ENCODE measurements at regions not wholly inside any gene's neighbourhood (a gene's known extent, or its start where the extent isn't known, plus 50 kb on each side); places are given as distances from the start of the nearest gene placed in this dataset.
"Not testable (repeated sequence)": the region's sequence is repeated elsewhere in the genome, so short reads cannot be mapped to it uniquely, and the experiment has no call there.

DNA sequence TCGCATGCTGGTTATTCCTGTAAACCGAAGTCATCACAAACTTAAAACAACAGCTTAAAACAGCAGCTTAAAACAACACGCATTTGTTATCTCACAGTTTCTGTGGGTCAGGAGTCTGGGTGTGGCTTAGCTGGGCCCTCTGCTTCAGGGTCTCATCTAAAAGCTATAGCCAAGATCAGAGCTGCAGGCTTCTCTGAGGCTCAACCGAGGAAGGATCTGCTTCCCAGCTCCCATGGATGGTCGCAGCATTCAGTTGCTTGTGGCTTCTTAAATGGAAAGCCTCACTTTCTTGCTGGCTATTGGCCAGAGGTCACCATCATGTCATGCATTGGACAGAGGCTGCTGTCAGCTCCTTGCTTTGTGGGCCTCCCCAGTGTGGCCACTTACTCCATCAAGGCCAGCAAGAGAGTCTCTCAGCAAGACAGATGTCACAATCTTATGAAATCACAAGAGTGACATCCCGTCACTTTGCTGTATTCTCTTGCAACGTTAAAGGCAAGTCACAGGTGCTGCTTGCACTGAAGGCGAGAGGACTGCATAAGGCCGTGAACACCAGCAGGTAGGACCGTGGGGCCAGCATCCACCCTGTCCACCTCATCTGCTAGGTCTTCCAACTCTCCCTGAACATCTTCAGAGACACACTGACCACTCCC, 117.9 kb upstream of the TNRC6C start:
- DNase-seq: peak; percentile 4
- H3K4me3 ChIP-seq: no peak overlapping the region
- peaks cover 0 to 25% (median 19%) of the 10 kb centered on the region in 4 donors for H3K4me1 ChIP-seq
- in situ Hi-C loops (cut with MboI; ENCODE audit: low pct_ligation_motif_present in 1 of 4, low pct_unique_long_range_greater_than_20kb in 1 of 4, low sequenced_read_pairs in 3 of 4): no loop called here
- no peaks in the 10 kb centered on the region for H3K9me3 ChIP-seq
- intact Hi-C loops (cut with DNase I; ENCODE audit: low total_unique reads): no loop called here
- WGBS, 2 donors (ENCODE audit: low coverage in 1 of 2): 79% methylated on average over 10 of the region's 10 CpGs; no CpG with 5 or more reads in 1 of the 2 donors
- TF ChIP-seq, protein P1, sequence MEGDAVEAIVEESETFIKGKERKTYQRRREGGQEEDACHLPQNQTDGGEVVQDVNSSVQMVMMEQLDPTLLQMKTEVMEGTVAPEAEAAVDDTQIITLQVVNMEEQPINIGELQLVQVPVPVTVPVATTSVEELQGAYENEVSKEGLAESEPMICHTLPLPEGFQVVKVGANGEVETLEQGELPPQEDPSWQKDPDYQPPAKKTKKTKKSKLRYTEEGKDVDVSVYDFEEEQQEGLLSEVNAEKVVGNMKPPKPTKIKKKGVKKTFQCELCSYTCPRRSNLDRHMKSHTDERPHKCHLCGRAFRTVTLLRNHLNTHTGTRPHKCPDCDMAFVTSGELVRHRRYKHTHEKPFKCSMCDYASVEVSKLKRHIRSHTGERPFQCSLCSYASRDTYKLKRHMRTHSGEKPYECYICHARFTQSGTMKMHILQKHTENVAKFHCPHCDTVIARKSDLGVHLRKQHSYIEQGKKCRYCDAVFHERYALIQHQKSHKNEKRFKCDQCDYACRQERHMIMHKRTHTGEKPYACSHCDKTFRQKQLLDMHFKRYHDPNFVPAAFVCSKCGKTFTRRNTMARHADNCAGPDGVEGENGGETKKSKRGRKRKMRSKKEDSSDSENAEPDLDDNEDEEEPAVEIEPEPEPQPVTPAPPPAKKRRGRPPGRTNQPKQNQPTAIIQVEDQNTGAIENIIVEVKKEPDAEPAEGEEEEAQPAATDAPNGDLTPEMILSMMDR (IDR thresholded peaks at IDR 0.05): no peak
- TF ChIP-seq EP300 (IDR thresholded peaks at IDR 0.05; ENCODE audit: low read depth) (no peak), POLR2AphosphoS5 (IDR thresholded peaks at IDR 0.05) (no peak), POLR2A (IDR thresholded peaks at IDR 0.05) (no peak)
- H3K36me3 ChIP-seq: no peaks in the 10 kb centered on the region
- H3K27ac ChIP-seq: peak overlapping the region in 2 of 4 donors; percentile 55 to 63
- no peaks in the 10 kb centered on the region for H3K27me3 ChIP-seq

DNA sequence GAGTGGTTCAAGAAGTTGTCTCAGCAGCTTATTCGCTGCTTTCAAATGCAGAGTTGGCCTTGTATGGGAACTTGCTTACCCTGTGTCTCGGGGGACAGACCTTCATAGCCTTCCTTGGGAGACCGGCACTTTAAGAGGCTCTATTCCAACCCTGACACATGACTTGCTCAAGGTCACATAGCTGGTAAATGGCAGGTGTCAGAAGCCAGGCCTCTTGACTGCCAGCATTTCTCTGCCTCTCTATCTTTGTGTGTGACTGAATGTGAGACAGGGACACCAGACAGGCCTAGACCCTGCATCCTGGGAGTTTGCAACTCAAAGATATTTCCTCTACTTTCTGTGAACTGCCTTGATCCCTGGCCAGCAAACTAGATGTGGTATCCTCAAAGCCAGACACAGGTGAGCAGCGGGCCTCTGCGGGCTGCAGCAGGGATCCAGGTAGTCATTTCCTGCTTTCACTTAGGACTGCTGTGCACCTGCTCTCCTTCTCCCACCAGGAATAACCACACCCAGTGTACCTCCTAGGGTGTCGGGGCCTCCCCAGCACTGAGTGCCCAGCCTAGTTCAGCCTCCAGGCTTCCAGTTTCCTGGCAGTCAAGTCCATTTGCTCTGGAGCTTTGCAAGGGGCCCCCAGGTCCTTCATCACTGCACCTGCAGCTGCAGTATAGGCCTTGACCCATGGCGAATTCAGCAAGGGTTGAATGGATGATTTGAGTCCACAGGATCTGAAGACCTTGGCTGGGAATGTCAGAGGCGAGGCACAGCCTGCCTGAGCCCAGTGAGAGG, 116.6 kb upstream of the TNRC6C start:
- in situ Hi-C loops (cut with MboI; ENCODE audit: low pct_ligation_motif_present in 1 of 4, low pct_unique_long_range_greater_than_20kb in 1 of 4, low sequenced_read_pairs in 3 of 4): no loop called here
- intact Hi-C loops (cut with DNase I; ENCODE audit: low total_unique reads): no loop called here
- peak overlapping the region in 2 of 4 donors; percentile 23 to 60 for H3K27ac ChIP-seq
- H3K4me3 ChIP-seq: no peak overlapping the region
- H3K36me3 ChIP-seq: no peaks in the 10 kb centered on the region
- H3K4me1 ChIP-seq: peaks cover 0 to 25% (median 19%) of the 10 kb centered on the region in 4 donors
- peak; percentile 29 for DNase-seq
- no peaks in the 10 kb centered on the region for H3K27me3 ChIP-seq
- TF ChIP-seq EP300 (IDR thresholded peaks at IDR 0.05; ENCODE audit: low read depth) (no peak), POLR2A (IDR thresholded peaks at IDR 0.05) (no peak)
- 77 to 100% methylated on average over 1 to 8 of the region's 8 CpGs for WGBS, 2 donors (ENCODE audit: low coverage in 1 of 2)
- no peaks in the 10 kb centered on the region for H3K9me3 ChIP-seq

DNA sequence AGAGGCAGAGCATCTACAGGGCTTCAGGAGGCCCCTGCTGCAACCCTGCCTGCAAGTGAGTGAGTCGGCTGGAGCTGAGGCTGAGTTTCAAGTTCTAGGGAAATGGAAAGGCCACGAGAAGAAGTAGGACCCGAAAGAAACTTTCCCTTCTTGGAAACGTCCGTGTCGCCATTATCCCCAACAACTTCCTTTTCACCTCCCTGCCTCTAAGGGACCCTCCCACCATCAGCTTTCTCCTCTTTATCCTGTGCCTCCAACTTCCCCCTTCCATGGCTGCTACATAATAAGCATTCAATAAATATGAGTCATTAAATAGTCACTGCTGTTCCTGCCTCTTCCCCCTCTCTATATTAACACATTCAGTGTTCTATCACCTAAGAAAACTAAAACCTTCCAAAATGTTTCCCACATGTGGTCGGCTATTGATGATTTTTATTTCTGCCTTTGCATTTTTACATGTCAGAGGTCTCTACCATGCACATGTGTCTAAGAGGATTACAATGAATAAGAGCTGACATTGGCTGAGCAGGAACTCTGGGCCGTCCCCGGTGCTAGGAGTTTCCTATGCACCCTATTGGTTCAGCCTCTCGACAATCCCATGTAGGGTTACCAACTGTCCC, 115.9 kb upstream of the TNRC6C start:
- WGBS, 2 donors (ENCODE audit: low coverage in 1 of 2): 40 to 59% methylated on average over 1 to 10 of the region's 10 CpGs
- DNase-seq: no peak
- intact Hi-C loops (cut with DNase I; ENCODE audit: low total_unique reads): no loop called here
- Histone ChIP-seq H3K27me3 (no peaks in the 10 kb centered on the region), H3K4me3 (no peak overlapping the region), H3K36me3 (no peaks in the 10 kb centered on the region), H3K9me3 (no peaks in the 10 kb centered on the region), H3K4me1 (peaks cover 0 to 25% (median 19%) of the 10 kb centered on the region in 4 donors), H3K27ac (peak overlapping the region in 2 of 4 donors; percentile 23 to 60)
- TF ChIP-seq POLR2AphosphoS5 (IDR thresholded peaks at IDR 0.05): no peak
- TF ChIP-seq POLR2A (IDR thresholded peaks at IDR 0.05): no peak
- TF ChIP-seq, protein P1 (IDR thresholded peaks at IDR 0.05): no peak
- no peak for TF ChIP-seq EP300 (IDR thresholded peaks at IDR 0.05; ENCODE audit: low read depth)
- in situ Hi-C loops (cut with MboI; ENCODE audit: low pct_ligation_motif_present in 1 of 4, low pct_unique_long_range_greater_than_20kb in 1 of 4, low sequenced_read_pairs in 3 of 4): no loop called here

DNA sequence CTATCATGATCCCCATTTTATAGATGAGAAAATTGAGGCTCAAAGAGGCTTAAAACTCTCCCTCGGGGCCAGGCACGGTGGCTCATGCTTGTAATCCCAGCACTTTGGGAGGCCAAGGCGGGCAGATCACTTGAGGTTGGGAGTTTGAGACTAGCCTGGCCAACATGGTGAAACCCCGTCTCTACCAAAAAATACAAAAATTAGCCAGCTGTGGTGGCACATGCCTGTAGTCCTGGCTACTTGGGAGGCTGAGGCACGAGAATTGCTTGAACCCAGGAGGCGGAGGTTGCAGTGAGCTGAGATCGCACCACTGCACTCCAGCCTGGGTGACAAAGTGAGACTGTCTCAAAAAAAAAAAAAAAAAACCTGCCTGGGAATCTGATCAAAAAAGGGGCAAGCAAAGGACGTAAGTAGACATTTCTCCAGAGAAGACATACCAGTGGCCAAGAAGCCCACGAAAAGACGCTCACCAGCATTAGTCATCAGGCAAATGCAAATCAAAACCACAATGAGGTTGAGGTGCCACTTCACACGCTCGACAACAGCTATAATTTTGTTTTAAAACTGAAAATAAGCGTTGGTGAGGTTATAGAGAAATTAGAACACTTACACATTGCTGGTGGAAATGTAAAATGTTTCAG, 115.1 kb upstream of the TNRC6C start:
- 70 to 82% methylated on average over 7 to 13 of the region's 13 CpGs for WGBS, 2 donors (ENCODE audit: low coverage in 1 of 2)
- H3K9me3 ChIP-seq; in situ Hi-C loops (cut with MboI; ENCODE audit: low pct_ligation_motif_present in 1 of 4, low pct_unique_long_range_greater_than_20kb in 1 of 4, low sequenced_read_pairs in 3 of 4); H3K27me3 ChIP-seq; DNase-seq; intact Hi-C loops (cut with DNase I; ENCODE audit: low total_unique reads); H3K4me3 ChIP-seq; H3K27ac ChIP-seq; H3K36me3 ChIP-seq: not testable (repeated sequence)
- peaks cover 0 to 25% (median 19%) of the 10 kb centered on the region in 4 donors for H3K4me1 ChIP-seq

DNA sequence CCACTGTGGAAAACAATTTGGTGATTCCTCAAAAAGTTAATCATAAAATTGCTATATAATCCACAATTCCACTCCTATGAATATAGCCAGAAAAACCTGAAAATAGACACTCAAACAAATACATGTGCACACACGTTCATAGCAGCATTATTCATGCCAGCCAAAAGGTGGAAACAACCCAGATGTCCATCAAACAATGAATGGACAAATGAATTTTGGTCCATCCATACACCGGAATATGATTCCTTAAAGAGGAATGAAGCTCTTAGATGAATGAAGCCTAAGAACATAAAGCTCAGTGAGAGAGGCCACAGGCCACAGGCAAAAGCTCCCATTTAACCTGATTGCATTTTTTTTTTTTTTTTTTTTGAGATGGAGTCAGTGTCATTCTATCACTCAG, 114.6 kb upstream of the TNRC6C start:
- intact Hi-C loops (cut with DNase I; ENCODE audit: low total_unique reads) (no loop called here), in situ Hi-C loops (cut with MboI; ENCODE audit: low pct_ligation_motif_present in 1 of 4, low pct_unique_long_range_greater_than_20kb in 1 of 4, low sequenced_read_pairs in 3 of 4) (no loop called here)
- 52 to 64% methylated on average over 2 of the region's 2 CpGs for WGBS, 2 donors (ENCODE audit: low coverage in 1 of 2)
- H3K27me3 ChIP-seq: no peaks in the 10 kb centered on the region
- H3K27ac ChIP-seq: no peak overlapping the region
- TF ChIP-seq EP300 (IDR thresholded peaks at IDR 0.05; ENCODE audit: low read depth): no peak
- TF ChIP-seq, protein P1 (IDR thresholded peaks at IDR 0.05): no peak
- TF ChIP-seq POLR2AphosphoS5 (IDR thresholded peaks at IDR 0.05): no peak
- no peak for TF ChIP-seq POLR2A (IDR thresholded peaks at IDR 0.05)
- H3K9me3 ChIP-seq: no peaks in the 10 kb centered on the region
- H3K4me1 ChIP-seq: peaks cover 0 to 25% (median 19%) of the 10 kb centered on the region in 4 donors
- no peak overlapping the region for H3K4me3 ChIP-seq
- no peaks in the 10 kb centered on the region for H3K36me3 ChIP-seq
- DNase-seq: no peak

All from transverse colon (tissue), 4 donors.